ENCODE measurements at regions not wholly inside any gene's neighbourhood (a gene's known extent, or its start where the extent isn't known, plus 50 kb on each side); places are given as distances from the start of the nearest gene placed in this dataset.

- H3K27ac Mint-ChIP-seq = no peak overlapping the region
- no peak for DNase-seq
- peaks cover 0 to 2% (median 0%) of the 10 kb centered on the region in 7 donors for H3K9me3 Mint-ChIP-seq
- no peaks in the 10 kb centered on the region for H3K36me3 Mint-ChIP-seq
- no peaks in the 10 kb centered on the region for H3K4me1 Mint-ChIP-seq
- TF ChIP-seq, protein P1, sequence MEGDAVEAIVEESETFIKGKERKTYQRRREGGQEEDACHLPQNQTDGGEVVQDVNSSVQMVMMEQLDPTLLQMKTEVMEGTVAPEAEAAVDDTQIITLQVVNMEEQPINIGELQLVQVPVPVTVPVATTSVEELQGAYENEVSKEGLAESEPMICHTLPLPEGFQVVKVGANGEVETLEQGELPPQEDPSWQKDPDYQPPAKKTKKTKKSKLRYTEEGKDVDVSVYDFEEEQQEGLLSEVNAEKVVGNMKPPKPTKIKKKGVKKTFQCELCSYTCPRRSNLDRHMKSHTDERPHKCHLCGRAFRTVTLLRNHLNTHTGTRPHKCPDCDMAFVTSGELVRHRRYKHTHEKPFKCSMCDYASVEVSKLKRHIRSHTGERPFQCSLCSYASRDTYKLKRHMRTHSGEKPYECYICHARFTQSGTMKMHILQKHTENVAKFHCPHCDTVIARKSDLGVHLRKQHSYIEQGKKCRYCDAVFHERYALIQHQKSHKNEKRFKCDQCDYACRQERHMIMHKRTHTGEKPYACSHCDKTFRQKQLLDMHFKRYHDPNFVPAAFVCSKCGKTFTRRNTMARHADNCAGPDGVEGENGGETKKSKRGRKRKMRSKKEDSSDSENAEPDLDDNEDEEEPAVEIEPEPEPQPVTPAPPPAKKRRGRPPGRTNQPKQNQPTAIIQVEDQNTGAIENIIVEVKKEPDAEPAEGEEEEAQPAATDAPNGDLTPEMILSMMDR (IDR thresholded peaks at IDR 0.05) = no peak
- Histone ChIP-seq H4K20me1 (ENCODE audit: insufficient read depth, low read length) (no peaks in the 10 kb centered on the region), H3K36me3 (replicated peaks in 1 of 2; ENCODE audit: control insufficient read depth in 1 of 2, insufficient read depth in 2 of 2, low read length in 2 of 2) (no peaks in the 10 kb centered on the region), H2AFZ (ENCODE audit: insufficient read depth, low read depth, low read length, poor library complexity, severe bottlenecking) (no peak overlapping the region), H3K4me2 (replicated peaks; ENCODE audit: extremely low read depth, low read length, poor library complexity, severe bottlenecking) (no peak overlapping the region), H3K79me2 (ENCODE audit: insufficient read depth, low read length) (no peaks in the 10 kb centered on the region), H3K27ac (ENCODE audit: low read depth in 1 of 2, low read length in 2 of 2) (no peak overlapping the region), H3K4me1 (ENCODE audit: control insufficient read depth in 1 of 2, insufficient read depth in 2 of 2, low read length in 2 of 2) (no peaks in the 10 kb centered on the region), H3K4me3 (replicated peaks in 1 of 3; ENCODE audit: low read depth in 2 of 3, low read length in 3 of 3) (no peak overlapping the region), H3K9me3 (replicated peaks in 1 of 2; ENCODE audit: control insufficient read depth in 1 of 2, insufficient read depth in 1 of 2, low read length in 2 of 2) (no peaks in the 10 kb centered on the region), H3K27me3 (ENCODE audit: control insufficient read depth in 2 of 2, insufficient read depth in 2 of 2, low read length in 2 of 2) (no peaks in the 10 kb centered on the region), H3K9ac (ENCODE audit: insufficient read depth, low read length, poor library complexity, severe bottlenecking) (no peak overlapping the region)
- intact Hi-C loops (cut with micrococcal nuclease) = no loop called here
- no peak overlapping the region for H3K4me3 Mint-ChIP-seq
- WGBS (ENCODE audit: insufficient coverage) = 100% methylated on average over 1 of the region's 5 CpGs
- peaks cover 0 to 3% (median 0%) of the 10 kb centered on the region in 3 donors for H3K27me3 Mint-ChIP-seq (ENCODE audit: low read depth in 3 of 3)
Observed at GRCh38 chrX:12065251-12065650, 73.0 kb upstream of the FRMPD4 start.

GRCh38 chrX:12076046-12076445 is 62.2 kb upstream of the FRMPD4 start:
- no peak overlapping the region for H3K4me3 Mint-ChIP-seq
- H2AFZ ChIP-seq (ENCODE audit: insufficient read depth, low read depth, low read length, poor library complexity, severe bottlenecking) = no peak overlapping the region
- H3K36me3 ChIP-seq (replicated peaks in 1 of 2; ENCODE audit: control insufficient read depth in 1 of 2, insufficient read depth in 2 of 2, low read length in 2 of 2) = no peaks in the 10 kb centered on the region
- H3K4me1 ChIP-seq (ENCODE audit: control insufficient read depth in 1 of 2, insufficient read depth in 2 of 2, low read length in 2 of 2) = no peaks in the 10 kb centered on the region
- WGBS (ENCODE audit: insufficient coverage) = no CpG with 5 or more reads among the region's 5 CpGs
- TF ChIP-seq, protein P1 (IDR thresholded peaks at IDR 0.05) = no peak
- H3K9me3 ChIP-seq (replicated peaks in 1 of 2; ENCODE audit: control insufficient read depth in 1 of 2, insufficient read depth in 1 of 2, low read length in 2 of 2) = no peaks in the 10 kb centered on the region
- H3K27ac Mint-ChIP-seq = no peak overlapping the region
- no peaks in the 10 kb centered on the region for H3K4me1 Mint-ChIP-seq
- H3K4me3 ChIP-seq (replicated peaks in 1 of 3; ENCODE audit: low read depth in 2 of 3, low read length in 3 of 3) = no peak overlapping the region
- DNase-seq = no peak
- no peaks in the 10 kb centered on the region for H3K27me3 ChIP-seq (ENCODE audit: control insufficient read depth in 2 of 2, insufficient read depth in 2 of 2, low read length in 2 of 2)
- H4K20me1 ChIP-seq (ENCODE audit: insufficient read depth, low read length) = no peaks in the 10 kb centered on the region
- no peak overlapping the region for H3K4me2 ChIP-seq (replicated peaks; ENCODE audit: extremely low read depth, low read length, poor library complexity, severe bottlenecking)
- peaks cover 0 to 2% (median 0%) of the 10 kb centered on the region in 3 donors for H3K27me3 Mint-ChIP-seq (ENCODE audit: low read depth in 3 of 3)
- H3K9ac ChIP-seq (ENCODE audit: insufficient read depth, low read length, poor library complexity, severe bottlenecking) = no peak overlapping the region
- H3K79me2 ChIP-seq (ENCODE audit: insufficient read depth, low read length) = no peaks in the 10 kb centered on the region
- peaks cover 0 to 2% (median 0%) of the 10 kb centered on the region in 7 donors for H3K9me3 Mint-ChIP-seq
- H3K36me3 Mint-ChIP-seq = no peaks in the 10 kb centered on the region
- no peak overlapping the region for H3K27ac ChIP-seq (ENCODE audit: low read depth in 1 of 2, low read length in 2 of 2)
- intact Hi-C loops (cut with micrococcal nuclease) = no loop called here
